Fibroblast of skin of right biceps (primary cell): ENCODE measurements at regions not wholly inside any gene's neighbourhood (a gene's known extent, or its start where the extent isn't known, plus 50 kb on each side); places are given as distances from the start of the nearest gene placed in this dataset.

Experiments used
- DNase-seq: peaks from one replicate; pipeline ENCODE4 v3.0.0-alpha.2; 2013

- DNase-seq, result no peak
These were observed 333.4 kb downstream of the BCKDHB start for GRCh38 chr6:80439721-80440470.

GRCh38 chr6:80438772-80439171 is 332.3 kb downstream of the BCKDHB start:
- peak; percentile 97 for DNase-seq

GRCh38 chr6:80437801-80438200 is 331.3 kb downstream of the BCKDHB start:
- DNase-seq, result no peak

GRCh38 chr6:80437221-80437620 is 330.8 kb downstream of the BCKDHB start:
- peak; percentile 88 for DNase-seq

DNA sequence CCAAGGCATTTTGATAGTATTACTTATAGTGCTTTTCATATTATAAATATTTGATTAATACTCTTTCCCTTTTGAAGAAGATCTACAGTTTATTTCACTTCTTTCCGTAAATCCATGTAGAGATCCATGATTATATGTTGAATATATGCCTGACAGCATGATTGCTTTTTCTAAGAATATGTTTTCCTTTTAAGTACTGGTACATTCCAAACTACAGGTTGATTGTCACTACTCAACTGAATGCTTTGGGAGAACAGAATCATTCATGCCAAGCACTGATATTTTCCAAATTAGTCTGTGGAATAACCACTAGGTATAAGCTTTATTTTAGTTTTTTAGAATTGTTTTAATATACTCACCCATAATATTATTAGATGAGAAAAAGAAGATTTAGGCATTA is 330.2 kb downstream of the BCKDHB start:
- no peak for DNase-seq

DNA sequence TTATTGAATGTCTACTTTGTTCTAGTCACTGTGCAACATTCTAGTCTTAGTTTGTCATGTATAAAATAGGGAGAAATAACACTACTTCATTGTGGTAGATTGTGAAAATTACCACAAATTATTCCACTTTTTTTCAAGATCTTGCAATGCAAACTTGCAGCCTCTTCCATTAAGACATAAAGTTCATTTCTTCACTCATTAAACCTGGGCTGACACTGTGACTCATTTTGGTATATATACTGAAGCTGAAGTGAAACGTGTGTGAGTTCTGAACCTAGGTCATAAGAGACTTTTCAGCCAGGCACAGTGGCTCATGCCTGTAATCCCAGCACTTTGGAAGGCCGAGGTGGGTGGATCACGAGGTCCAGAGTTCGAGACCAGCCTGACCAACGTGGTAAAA is 329.0 kb downstream of the BCKDHB start:
- no peak for DNase-seq

- no peak for DNase-seq
These were observed 328.4 kb downstream of the BCKDHB start for GRCh38 chr6:80434691-80435350.

- no peak for DNase-seq
These were observed 327.2 kb downstream of the BCKDHB start for GRCh38 chr6:80433673-80434025.

DNA sequence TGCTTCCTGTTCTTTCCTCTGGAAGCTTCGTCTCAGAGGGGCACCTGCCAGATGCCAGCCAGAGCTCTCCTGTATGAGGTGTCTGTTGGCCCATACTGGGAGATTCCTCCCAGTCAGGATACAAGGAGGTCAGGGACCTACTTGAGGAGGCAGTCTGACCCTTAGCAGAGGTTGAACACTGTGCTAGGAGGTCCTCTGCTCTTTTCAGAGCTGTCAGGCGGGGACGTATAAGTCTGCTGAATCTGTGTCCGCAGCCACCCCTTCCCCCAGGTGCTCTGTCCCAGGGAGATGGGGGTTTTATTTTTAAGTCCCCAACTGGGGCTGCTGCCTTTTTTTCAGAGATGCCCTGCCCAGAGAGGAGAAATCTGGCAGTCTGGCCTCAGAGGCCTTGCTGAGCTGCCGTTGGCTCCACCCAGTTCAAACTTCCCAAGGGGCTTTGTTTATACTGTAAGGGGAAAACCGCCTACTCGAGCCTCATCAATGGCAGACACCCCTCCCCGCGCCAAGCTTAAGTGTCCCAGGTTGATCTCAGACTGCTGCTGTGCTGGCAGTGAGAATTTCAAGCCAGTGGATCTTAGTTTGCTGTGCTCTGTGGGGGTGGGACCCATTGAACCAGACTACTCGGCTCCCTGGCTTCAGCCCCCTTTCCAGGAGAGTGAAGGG is 326.7 kb downstream of the BCKDHB start:
- DNase-seq, result peak; percentile 52

GRCh38 chr6:80425089-80425823 is 318.8 kb downstream of the BCKDHB start:
- DNase-seq, result peak; percentile 100

DNA sequence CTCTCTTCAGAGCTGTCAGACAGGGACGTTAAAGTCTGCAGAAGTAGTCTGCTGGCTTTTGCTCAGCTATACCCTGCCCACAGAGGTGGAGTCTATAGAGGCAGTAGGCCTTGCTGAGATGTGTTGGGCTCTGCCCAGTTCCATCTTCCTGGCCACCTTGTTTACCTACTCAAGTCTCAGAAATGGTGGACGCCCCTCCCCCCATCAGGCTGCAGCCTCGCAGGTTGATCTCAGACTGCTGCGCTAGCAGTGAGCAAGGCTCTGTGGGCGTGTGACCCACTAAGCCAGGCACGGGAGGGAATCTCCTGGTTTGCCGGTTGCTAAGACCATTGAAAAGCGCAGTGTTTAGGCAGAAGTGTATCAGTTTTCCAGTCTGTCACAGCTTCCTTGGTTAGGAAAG is 305.0 kb downstream of the BCKDHB start:
- DNase-seq, result no peak

- DNase-seq, result peak; percentile 59
These were observed 301.5 kb downstream of the BCKDHB start for GRCh38 chr6:80407976-80408375.

DNA sequence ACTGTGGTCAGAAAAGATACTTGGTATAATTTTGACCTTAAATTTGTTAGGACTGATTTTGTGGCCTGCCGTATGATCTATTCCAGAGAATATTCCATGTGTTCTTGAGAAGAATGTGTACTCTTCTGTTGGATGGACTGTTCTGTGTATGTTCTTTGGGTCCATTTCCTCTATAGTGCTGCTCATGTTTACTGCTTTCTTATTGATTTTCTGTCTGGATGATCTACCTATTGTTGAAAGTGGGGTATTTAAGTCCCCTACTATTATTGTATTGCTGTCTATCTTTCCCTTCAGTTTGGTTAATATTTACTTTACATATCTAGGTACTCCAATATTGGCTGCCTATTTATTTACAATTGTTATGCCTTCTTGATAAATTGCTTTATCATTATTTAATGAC is 298.4 kb downstream of the BCKDHB start:
- DNase-seq, result no peak

DNA sequence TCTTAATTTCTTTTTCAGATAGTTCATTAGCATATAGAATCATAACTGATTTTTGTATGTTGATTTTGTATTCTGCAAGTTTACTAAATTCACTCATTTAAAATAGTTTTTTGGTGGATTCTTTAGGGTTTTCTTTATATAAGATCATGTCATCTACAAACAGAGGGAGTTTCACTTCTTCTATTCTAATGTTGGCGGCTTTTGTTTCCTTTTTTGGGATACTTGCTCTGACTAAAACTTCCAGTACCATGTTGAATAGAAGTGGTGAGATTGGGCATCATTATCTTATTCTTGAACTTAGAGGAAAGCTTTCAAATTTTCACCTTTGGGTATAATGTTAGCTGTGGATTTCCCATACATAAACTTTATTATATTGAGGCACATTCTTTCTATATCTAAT is 296.9 kb downstream of the BCKDHB start:
- DNase-seq, result no peak

- peak; percentile 67 for DNase-seq
These were observed 295.8 kb downstream of the BCKDHB start for GRCh38 chr6:80402266-80402665.
